Uterus (tissue), 2 donors: ENCODE measurements at regions not wholly inside any gene's neighbourhood (a gene's known extent, or its start where the extent isn't known, plus 50 kb on each side); places are given as distances from the start of the nearest gene placed in this dataset.

ENCODE experiments used
- POLR2A ChIP-seq, 2 donors: fragments of 450-650 bp; IDR thresholded peaks; one replicate each; pipeline ENCODE4 v1.6.1; 2016; ENCODE audit warnings: antibody characterized with exemption in 2 of 2, mild to moderate bottlenecking in 1 of 2, moderate library complexity in 1 of 2
- TF ChIP-seq, protein P1 (sequence below), 4 experiments: fragments of 200-600 bp in 2 of 4; fragments of 450-650 bp in 2 of 4; sonication (generic) in 2 of 4; IDR thresholded peaks; one replicate each; pipeline ENCODE4 v1.5.1; 2016 to 2019; ENCODE audit warnings: antibody characterized with exemption in 4 of 4, mild to moderate bottlenecking in 2 of 4, moderate library complexity in 1 of 4

DNA sequence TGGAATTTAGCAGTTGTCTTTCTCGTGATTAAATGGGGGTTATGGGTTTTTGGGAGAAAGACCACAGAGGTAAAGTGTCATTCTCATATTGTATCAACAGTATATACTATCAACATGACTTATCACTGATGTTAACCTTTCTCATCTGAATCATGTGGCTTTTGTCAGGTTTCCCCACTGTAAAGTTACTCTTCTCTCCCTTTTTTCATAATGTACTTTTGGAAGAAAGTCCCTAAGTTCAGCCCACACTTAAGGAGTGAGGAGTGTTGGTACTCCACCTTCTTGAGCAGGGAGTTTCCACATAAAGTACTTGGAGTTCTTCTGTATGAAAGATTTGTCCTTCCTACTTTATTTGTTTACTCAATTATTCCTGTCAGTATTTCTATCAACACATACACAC, 169.9 kb downstream of the ZNF330 start:
- TF ChIP-seq, protein P1, sequence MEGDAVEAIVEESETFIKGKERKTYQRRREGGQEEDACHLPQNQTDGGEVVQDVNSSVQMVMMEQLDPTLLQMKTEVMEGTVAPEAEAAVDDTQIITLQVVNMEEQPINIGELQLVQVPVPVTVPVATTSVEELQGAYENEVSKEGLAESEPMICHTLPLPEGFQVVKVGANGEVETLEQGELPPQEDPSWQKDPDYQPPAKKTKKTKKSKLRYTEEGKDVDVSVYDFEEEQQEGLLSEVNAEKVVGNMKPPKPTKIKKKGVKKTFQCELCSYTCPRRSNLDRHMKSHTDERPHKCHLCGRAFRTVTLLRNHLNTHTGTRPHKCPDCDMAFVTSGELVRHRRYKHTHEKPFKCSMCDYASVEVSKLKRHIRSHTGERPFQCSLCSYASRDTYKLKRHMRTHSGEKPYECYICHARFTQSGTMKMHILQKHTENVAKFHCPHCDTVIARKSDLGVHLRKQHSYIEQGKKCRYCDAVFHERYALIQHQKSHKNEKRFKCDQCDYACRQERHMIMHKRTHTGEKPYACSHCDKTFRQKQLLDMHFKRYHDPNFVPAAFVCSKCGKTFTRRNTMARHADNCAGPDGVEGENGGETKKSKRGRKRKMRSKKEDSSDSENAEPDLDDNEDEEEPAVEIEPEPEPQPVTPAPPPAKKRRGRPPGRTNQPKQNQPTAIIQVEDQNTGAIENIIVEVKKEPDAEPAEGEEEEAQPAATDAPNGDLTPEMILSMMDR (IDR thresholded peaks at IDR 0.05) = no peak
- no peak for TF ChIP-seq POLR2A (IDR thresholded peaks at IDR 0.05)
